ENCODE measurements at regions not wholly inside any gene's neighbourhood (a gene's known extent, or its start where the extent isn't known, plus 50 kb on each side); places are given as distances from the start of the nearest gene placed in this dataset.

GRCh38 chr6:3526962-3527650, 70.3 kb upstream of the SLC22A23 start:
- no peak for TF ChIP-seq EZH2 (IDR thresholded peaks at IDR 0.05; ENCODE audit: borderline replicate concordance, low read depth, low read length, poor library complexity, severe bottlenecking)
- TF ChIP-seq, protein P1, sequence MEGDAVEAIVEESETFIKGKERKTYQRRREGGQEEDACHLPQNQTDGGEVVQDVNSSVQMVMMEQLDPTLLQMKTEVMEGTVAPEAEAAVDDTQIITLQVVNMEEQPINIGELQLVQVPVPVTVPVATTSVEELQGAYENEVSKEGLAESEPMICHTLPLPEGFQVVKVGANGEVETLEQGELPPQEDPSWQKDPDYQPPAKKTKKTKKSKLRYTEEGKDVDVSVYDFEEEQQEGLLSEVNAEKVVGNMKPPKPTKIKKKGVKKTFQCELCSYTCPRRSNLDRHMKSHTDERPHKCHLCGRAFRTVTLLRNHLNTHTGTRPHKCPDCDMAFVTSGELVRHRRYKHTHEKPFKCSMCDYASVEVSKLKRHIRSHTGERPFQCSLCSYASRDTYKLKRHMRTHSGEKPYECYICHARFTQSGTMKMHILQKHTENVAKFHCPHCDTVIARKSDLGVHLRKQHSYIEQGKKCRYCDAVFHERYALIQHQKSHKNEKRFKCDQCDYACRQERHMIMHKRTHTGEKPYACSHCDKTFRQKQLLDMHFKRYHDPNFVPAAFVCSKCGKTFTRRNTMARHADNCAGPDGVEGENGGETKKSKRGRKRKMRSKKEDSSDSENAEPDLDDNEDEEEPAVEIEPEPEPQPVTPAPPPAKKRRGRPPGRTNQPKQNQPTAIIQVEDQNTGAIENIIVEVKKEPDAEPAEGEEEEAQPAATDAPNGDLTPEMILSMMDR (conservative IDR thresholded peaks at IDR 0.05; ENCODE audit: low read depth, low read length), result no peak
